PC-3 (cell line): ENCODE measurements at regions not wholly inside any gene's neighbourhood (a gene's known extent, or its start where the extent isn't known, plus 50 kb on each side); places are given as distances from the start of the nearest gene placed in this dataset.

Source experiments
- ATAC-seq: fragments of 200-7000 bp; cut with Tn5 transposase; 2 replicates; pipeline ENCODE4 v1.9.1; 2020; ENCODE audit warnings: mild to moderate bottlenecking, moderate library complexity
- BruUV-seq: library from RNA; stranded (reverse); fragments of 400-500 nt; replicated peaks from 2 replicates; lab custom pipeline; 2021; lab: Mats Ljungman, UMichigan
- CTCF ChIA-PET: fragments of 300-600 bp; sonication (Branson Sonifier 250); formaldehyde crosslinking; loops from one replicate; lab custom pipeline; 2022; ENCODE audit warnings: antibody characterized with exemption; lab: Charles Lee
- POLR2A ChIA-PET: fragments of 300-600 bp; sonication (Branson Sonifier 250); formaldehyde crosslinking; loops from one replicate; lab custom pipeline; 2022; ENCODE audit warnings: antibody characterized with exemption; ENCODE audit not compliant: unreplicated experiment; lab: Charles Lee
- DNase-seq: peaks from one replicate; pipeline ENCODE4 v3.0.0-alpha.2; 2015
- H2AFZ ChIP-seq: fragments of 300-600 bp; sonication (generic); 2 replicates; pipeline ENCODE4 v1.6.0; 2016; ENCODE audit warnings: antibody characterized with exemption, low read length
- H3F3A ChIP-seq: fragments of 300-600 bp; sonication (generic); one replicate; pipeline ENCODE4 v1.6.0; 2017; ENCODE audit warnings: antibody characterized with exemption, low read length, control low read depth, mild to moderate bottlenecking; ENCODE audit not compliant: unreplicated experiment
- H3K27ac ChIP-seq: fragments of 300-600 bp; sonication (generic); 2 replicates; pipeline ENCODE4 v1.5.1; 2016; ENCODE audit warnings: mild to moderate bottlenecking, low read length
- H3K27me3 ChIP-seq: fragments of 300-600 bp; sonication (generic); 2 replicates; pipeline ENCODE4 v1.6.1; 2016; ENCODE audit warnings: low read length, mixed read lengths
- H3K36me3 ChIP-seq: fragments of 300-600 bp; sonication (generic); 2 replicates; pipeline ENCODE4 v1.6.1; 2016; ENCODE audit warnings: low read depth, mixed run types, low read length, mixed read lengths
- H3K4me1 ChIP-seq: fragments of 300-600 bp; sonication (generic); 2 replicates; pipeline ENCODE4 v1.5.1; 2016; ENCODE audit warnings: low read length; ENCODE audit not compliant: insufficient read depth
- H3K4me2 ChIP-seq: fragments of 300-600 bp; sonication (generic); 2 replicates; pipeline ENCODE4 v1.6.0; 2016; ENCODE audit warnings: low read length
- H3K4me3 ChIP-seq: fragments of 300-600 bp; sonication (generic); 2 replicates; pipeline ENCODE4 v1.5.1; 2016; ENCODE audit warnings: mild to moderate bottlenecking, low read length, mixed read lengths
- H3K79me2 ChIP-seq: fragments of 300-600 bp; sonication (generic); 2 replicates; pipeline ENCODE4 v1.6.1; 2017; ENCODE audit warnings: low read length, mixed read lengths
- H3K9ac ChIP-seq: fragments of 300-600 bp; sonication (generic); 2 replicates; pipeline ENCODE4 v1.6.0; 2016; ENCODE audit warnings: mild to moderate bottlenecking, low read length
- H3K9me2 ChIP-seq: fragments of 300-600 bp; sonication (generic); replicated peaks from 2 replicates; pipeline ENCODE4 v1.6.1; 2016; ENCODE audit warnings: mixed run types, low read length, mixed read lengths
- H3K9me3 ChIP-seq: fragments of 300-600 bp; sonication (generic); 2 replicates; pipeline ENCODE4 v1.6.1; 2016; ENCODE audit warnings: low read length, mixed read lengths
- H4K20me1 ChIP-seq: fragments of 300-600 bp; sonication (generic); 2 replicates; pipeline ENCODE4 v1.6.1; 2016; ENCODE audit warnings: low read length, mixed read lengths
- CTCF ChIP-seq: fragments of 300-600 bp; sonication (generic); conservative IDR thresholded peaks from 2 replicates; pipeline ENCODE4 v1.5.1; 2017; ENCODE audit warnings: antibody characterized with exemption, low read depth, mild to moderate bottlenecking, low read length
- EZH2 ChIP-seq: fragments of 300-600 bp; sonication (generic); IDR thresholded peaks from one replicate; pipeline ENCODE4 v1.6.1; 2017; ENCODE audit warnings: antibody characterized with exemption, mild to moderate bottlenecking, low read length; ENCODE audit not compliant: unreplicated experiment
- EZH2phosphoT487 ChIP-seq: fragments of 300-600 bp; sonication (generic); IDR thresholded peaks from 2 replicates; pipeline ENCODE4 v1.6.1; 2018; ENCODE audit warnings: mild to moderate bottlenecking, antibody characterized with exemption, low read length, borderline replicate concordance
- intact Hi-C: fragments of 100-400 bp; cut with micrococcal nuclease; formaldehyde crosslinking; loops from 2 replicates; pipeline ENCODE4 v1.9.0; 2023

- POLR2A ChIA-PET = no interaction called here
Observed at GRCh38 chr7:156537006-156537405, 103.6 kb upstream of the RNF32 start.

GRCh38 chr7:156534925-156535324 lies 105.6 kb upstream of the RNF32 start:
- no TSS peak for BruUV-seq
- H3K79me2 ChIP-seq = no peaks in the 10 kb centered on the region
- DNase-seq (no peak), ATAC-seq (no peak)
- TF ChIP-seq CTCF (no peak), EZH2 (no peak), EZH2phosphoT487 (no peak)
- H3K9me2 ChIP-seq = no peaks in the 10 kb centered on the region
- POLR2A ChIA-PET = no interaction called here
- peaks cover 29% of the 10 kb centered on the region for H3K27me3 ChIP-seq
- H3K9ac ChIP-seq = no peak overlapping the region
- no peaks in the 10 kb centered on the region for H3K9me3 ChIP-seq
- CTCF ChIA-PET = no interaction called here
- no peaks in the 10 kb centered on the region for H4K20me1 ChIP-seq
- H2AFZ ChIP-seq = no peak overlapping the region
- no peak overlapping the region for H3K4me2 ChIP-seq
- no peaks in the 10 kb centered on the region for H3F3A ChIP-seq
- no peak overlapping the region for H3K4me3 ChIP-seq
- no peak overlapping the region for H3K27ac ChIP-seq
- H3K36me3 ChIP-seq = no peaks in the 10 kb centered on the region
- H3K4me1 ChIP-seq = no peaks in the 10 kb centered on the region
- intact Hi-C loops = no loop called here

More at GRCh38 chr7:156537006-156537405, 103.6 kb upstream of the RNF32 start:
- no peak overlapping the region for H3K27ac ChIP-seq
- intact Hi-C loops = no loop called here
- no peak for DNase-seq
- no peaks in the 10 kb centered on the region for H3K9me3 ChIP-seq
- H2AFZ ChIP-seq = no peak overlapping the region
- no peak for ATAC-seq
- no peak overlapping the region for H3K4me2 ChIP-seq
- no peaks in the 10 kb centered on the region for H3F3A ChIP-seq
- no peaks in the 10 kb centered on the region for H3K36me3 ChIP-seq
- H3K4me3 ChIP-seq = no peak overlapping the region
- CTCF ChIA-PET = no interaction called here
- TF ChIP-seq EZH2 (no peak), CTCF (no peak), EZH2phosphoT487 (no peak)
- H3K9ac ChIP-seq = no peak overlapping the region
- no peaks in the 10 kb centered on the region for H3K4me1 ChIP-seq
- no peaks in the 10 kb centered on the region for H3K9me2 ChIP-seq
- H3K79me2 ChIP-seq = no peaks in the 10 kb centered on the region
- no peaks in the 10 kb centered on the region for H4K20me1 ChIP-seq
- H3K27me3 ChIP-seq = peaks cover 42% of the 10 kb centered on the region
- BruUV-seq = no TSS peak

- ATAC-seq (no peak), DNase-seq (no peak)
- no peaks in the 10 kb centered on the region for H3K4me1 ChIP-seq
- no peak overlapping the region for H3K9ac ChIP-seq
- ChIA-PET CTCF (no interaction called here), POLR2A (no interaction called here)
- intact Hi-C loops = no loop called here
- H3K27me3 ChIP-seq = peaks cover 25% of the 10 kb centered on the region
- H3K9me3 ChIP-seq = no peaks in the 10 kb centered on the region
- BruUV-seq = no TSS peak
- no peaks in the 10 kb centered on the region for H3K36me3 ChIP-seq
- H3K4me2 ChIP-seq = no peak overlapping the region
- no peaks in the 10 kb centered on the region for H3F3A ChIP-seq
- TF ChIP-seq EZH2phosphoT487 = no peak
- no peak overlapping the region for H3K4me3 ChIP-seq
- H2AFZ ChIP-seq = no peak overlapping the region
- H3K9me2 ChIP-seq = no peaks in the 10 kb centered on the region
- no peak overlapping the region for H3K27ac ChIP-seq
- no peaks in the 10 kb centered on the region for H3K79me2 ChIP-seq
- H4K20me1 ChIP-seq = no peaks in the 10 kb centered on the region
Observed at GRCh38 chr7:156533964-156534363, 106.6 kb upstream of the RNF32 start.
